ENCODE measurements at regions not wholly inside any gene's neighbourhood (a gene's known extent, or its start where the extent isn't known, plus 50 kb on each side); places are given as distances from the start of the nearest gene placed in this dataset.

- Histone ChIP-seq H3K36me3 (ENCODE audit: control insufficient read depth in 1 of 2, insufficient read depth in 2 of 2, low read length in 2 of 2) (no peaks in the 10 kb centered on the region), H3K9me3 (ENCODE audit: insufficient read depth, low read depth, low read length) (peaks cover 1% of the 10 kb centered on the region), H3K4me2 (ENCODE audit: low read length) (no peak overlapping the region), H2BK120ac (ENCODE audit: insufficient read depth, low read length, poor library complexity) (peak overlapping the region; percentile 20), H3K4ac (ENCODE audit: low read depth, low read length) (no peak overlapping the region), H3K9ac (ENCODE audit: low read length) (no peak overlapping the region), H3K4me3 (ENCODE audit: low read depth, low read length) (no peak overlapping the region), H3K14ac (ENCODE audit: low read length) (peak overlapping the region; percentile 53), H2BK5ac (ENCODE audit: low read depth, low read length, poor library complexity) (peak overlapping the region; percentile 57), H4K91ac (ENCODE audit: low read depth, low read length) (peak overlapping the region; percentile 81), H3K27me3 (ENCODE audit: insufficient read depth, low read length) (no peaks in the 10 kb centered on the region), H3K79me1 (ENCODE audit: low read length) (peaks cover 24% of the 10 kb centered on the region), H3K79me2 (ENCODE audit: control insufficient read depth, insufficient read depth, low read length, poor library complexity) (no peaks in the 10 kb centered on the region), H4K8ac (ENCODE audit: low read depth, low read length) (peak overlapping the region; percentile 61), H3K4me1 (ENCODE audit: control insufficient read depth in 1 of 2, insufficient read depth in 2 of 2, low read length in 2 of 2) (peaks cover 7 to 18% of the 10 kb centered on the region in 2 experiments), H3K23ac (ENCODE audit: low read length) (no peak overlapping the region), H2AFZ (ENCODE audit: insufficient read depth, low read length, poor library complexity) (no peak overlapping the region), H4K12ac (ENCODE audit: low read depth, low read length) (no peak overlapping the region), H3K27ac (ENCODE audit: low read depth, low read length) (no peak overlapping the region), H2AK5ac (ENCODE audit: low read length) (no peak overlapping the region), H3K18ac (ENCODE audit: low read length) (peak overlapping the region; percentile 72), H2BK12ac (ENCODE audit: low read length) (peak overlapping the region; percentile 93)
- DNase-seq, result peak; percentile 81 to 87
- WGBS (ENCODE audit: extremely low coverage, insufficient coverage, insufficient read length), result no CpG with 5 or more reads among the region's 5 CpGs
These were observed 88.9 kb upstream of the FRMD6 start for GRCh38 chr14:51562816-51563215.

- Histone ChIP-seq H3K36me3 (ENCODE audit: control insufficient read depth in 1 of 2, insufficient read depth in 2 of 2, low read length in 2 of 2) (no peaks in the 10 kb centered on the region), H3K23ac (ENCODE audit: low read length) (no peak overlapping the region), H3K18ac (ENCODE audit: low read length) (no peak overlapping the region), H4K8ac (ENCODE audit: low read depth, low read length) (no peak overlapping the region), H4K91ac (ENCODE audit: low read depth, low read length) (peak overlapping the region; percentile 67), H4K12ac (ENCODE audit: low read depth, low read length) (no peak overlapping the region), H3K27me3 (ENCODE audit: insufficient read depth, low read length) (no peaks in the 10 kb centered on the region), H3K9ac (ENCODE audit: low read length) (no peak overlapping the region), H3K79me1 (ENCODE audit: low read length) (peaks cover 26% of the 10 kb centered on the region), H3K4me2 (ENCODE audit: low read length) (no peak overlapping the region), H3K9me3 (ENCODE audit: insufficient read depth, low read depth, low read length) (peaks cover 1% of the 10 kb centered on the region), H3K79me2 (ENCODE audit: control insufficient read depth, insufficient read depth, low read length, poor library complexity) (no peaks in the 10 kb centered on the region), H3K4ac (ENCODE audit: low read depth, low read length) (no peak overlapping the region), H2BK5ac (ENCODE audit: low read depth, low read length, poor library complexity) (peak overlapping the region; percentile 75), H2BK12ac (ENCODE audit: low read length) (peak overlapping the region; percentile 73), H2AFZ (ENCODE audit: insufficient read depth, low read length, poor library complexity) (no peak overlapping the region), H2AK5ac (ENCODE audit: low read length) (peak overlapping the region; percentile 69), H3K4me1 (ENCODE audit: control insufficient read depth in 1 of 2, insufficient read depth in 2 of 2, low read length in 2 of 2) (peaks cover 7 to 18% of the 10 kb centered on the region in 2 experiments), H3K27ac (ENCODE audit: low read depth, low read length) (no peak overlapping the region), H2BK120ac (ENCODE audit: insufficient read depth, low read length, poor library complexity) (peak overlapping the region; percentile 73), H3K14ac (ENCODE audit: low read length) (peak overlapping the region; percentile 37), H3K4me3 (ENCODE audit: low read depth, low read length) (no peak overlapping the region)
- DNase-seq, result no peak
- WGBS (ENCODE audit: extremely low coverage, insufficient coverage, insufficient read length), result no CpG with 5 or more reads among the region's 3 CpGs
These were observed 88.2 kb upstream of the FRMD6 start for GRCh38 chr14:51563560-51563959.

- no peaks in the 10 kb centered on the region for H3K79me2 ChIP-seq (ENCODE audit: control insufficient read depth, insufficient read depth, low read length, poor library complexity)
- WGBS (ENCODE audit: extremely low coverage, insufficient coverage, insufficient read length), result no CpG with 5 or more reads among the region's 5 CpGs
- no peak overlapping the region for H4K91ac ChIP-seq (ENCODE audit: low read depth, low read length)
These were observed 87.2 kb upstream of the FRMD6 start for GRCh38 chr14:51564460-51564859.

GRCh38 chr14:51564986-51565604, 86.6 kb upstream of the FRMD6 start:
- Histone ChIP-seq H3K18ac (ENCODE audit: low read length) (no peak overlapping the region), H2AFZ (ENCODE audit: insufficient read depth, low read length, poor library complexity) (no peak overlapping the region), H3K27ac (ENCODE audit: low read depth, low read length) (peak overlapping the region; percentile 88), H2BK5ac (ENCODE audit: low read depth, low read length, poor library complexity) (peak overlapping the region; percentile 28), H3K4me2 (ENCODE audit: low read length) (peak overlapping the region; percentile 27), H3K27me3 (ENCODE audit: insufficient read depth, low read length) (no peaks in the 10 kb centered on the region), H4K8ac (ENCODE audit: low read depth, low read length) (no peak overlapping the region), H2BK12ac (ENCODE audit: low read length) (peak overlapping the region; percentile 93), H3K79me2 (ENCODE audit: control insufficient read depth, insufficient read depth, low read length, poor library complexity) (no peaks in the 10 kb centered on the region), H2AK5ac (ENCODE audit: low read length) (no peak overlapping the region), H3K23ac (ENCODE audit: low read length) (no peak overlapping the region), H3K79me1 (ENCODE audit: low read length) (peaks cover 24% of the 10 kb centered on the region), H4K12ac (ENCODE audit: low read depth, low read length) (no peak overlapping the region), H2BK120ac (ENCODE audit: insufficient read depth, low read length, poor library complexity) (peak overlapping the region; percentile 27), H3K36me3 (ENCODE audit: control insufficient read depth in 1 of 2, insufficient read depth in 2 of 2, low read length in 2 of 2) (no peaks in the 10 kb centered on the region), H3K9ac (ENCODE audit: low read length) (no peak overlapping the region), H3K9me3 (ENCODE audit: insufficient read depth, low read depth, low read length) (peaks cover 1% of the 10 kb centered on the region), H3K4ac (ENCODE audit: low read depth, low read length) (no peak overlapping the region), H3K4me1 (ENCODE audit: control insufficient read depth in 1 of 2, insufficient read depth in 2 of 2, low read length in 2 of 2) (peaks cover 7 to 18% of the 10 kb centered on the region in 2 experiments), H4K91ac (ENCODE audit: low read depth, low read length) (peak overlapping the region; percentile 62), H3K14ac (ENCODE audit: low read length) (no peak overlapping the region), H3K4me3 (ENCODE audit: low read depth, low read length) (no peak overlapping the region)
- DNase-seq, result peak; percentile 76 to 88
- WGBS (ENCODE audit: extremely low coverage, insufficient coverage, insufficient read length), result no CpG with 5 or more reads among the region's 6 CpGs

More at GRCh38 chr14:51564460-51564859, 87.2 kb upstream of the FRMD6 start:
- H3K18ac ChIP-seq (ENCODE audit: low read length), result no peak overlapping the region
- H4K12ac ChIP-seq (ENCODE audit: low read depth, low read length), result no peak overlapping the region
- H3K4me1 ChIP-seq (ENCODE audit: control insufficient read depth in 1 of 2, insufficient read depth in 2 of 2, low read length in 2 of 2), result peaks cover 7 to 18% of the 10 kb centered on the region in 2 experiments
- peaks cover 1% of the 10 kb centered on the region for H3K9me3 ChIP-seq (ENCODE audit: insufficient read depth, low read depth, low read length)
- H2BK120ac ChIP-seq (ENCODE audit: insufficient read depth, low read length, poor library complexity), result peak overlapping the region; percentile 88
- H3K27ac ChIP-seq (ENCODE audit: low read depth, low read length), result peak overlapping the region; percentile 88
- peak in 1 of 2 donors; percentile 16 for DNase-seq
- no peak overlapping the region for H3K9ac ChIP-seq (ENCODE audit: low read length)
- H3K4ac ChIP-seq (ENCODE audit: low read depth, low read length), result no peak overlapping the region
- H3K36me3 ChIP-seq (ENCODE audit: control insufficient read depth in 1 of 2, insufficient read depth in 2 of 2, low read length in 2 of 2), result no peaks in the 10 kb centered on the region
- H2BK5ac ChIP-seq (ENCODE audit: low read depth, low read length, poor library complexity), result peak overlapping the region; percentile 90
- no peak overlapping the region for H3K4me2 ChIP-seq (ENCODE audit: low read length)
- no peak overlapping the region for H3K14ac ChIP-seq (ENCODE audit: low read length)
- H3K79me1 ChIP-seq (ENCODE audit: low read length), result peaks cover 24% of the 10 kb centered on the region
- no peaks in the 10 kb centered on the region for H3K27me3 ChIP-seq (ENCODE audit: insufficient read depth, low read length)
- no peak overlapping the region for H2AFZ ChIP-seq (ENCODE audit: insufficient read depth, low read length, poor library complexity)
- no peak overlapping the region for H3K23ac ChIP-seq (ENCODE audit: low read length)
- no peak overlapping the region for H4K8ac ChIP-seq (ENCODE audit: low read depth, low read length)
- no peak overlapping the region for H2AK5ac ChIP-seq (ENCODE audit: low read length)
- H2BK12ac ChIP-seq (ENCODE audit: low read length), result no peak overlapping the region
- H3K4me3 ChIP-seq (ENCODE audit: low read depth, low read length), result no peak overlapping the region

Measured in trophoblast cell (in vitro differentiated cells and primary cell).